ENCODE measurements at regions not wholly inside any gene's neighbourhood (a gene's known extent, or its start where the extent isn't known, plus 50 kb on each side); places are given as distances from the start of the nearest gene placed in this dataset.

DNA sequence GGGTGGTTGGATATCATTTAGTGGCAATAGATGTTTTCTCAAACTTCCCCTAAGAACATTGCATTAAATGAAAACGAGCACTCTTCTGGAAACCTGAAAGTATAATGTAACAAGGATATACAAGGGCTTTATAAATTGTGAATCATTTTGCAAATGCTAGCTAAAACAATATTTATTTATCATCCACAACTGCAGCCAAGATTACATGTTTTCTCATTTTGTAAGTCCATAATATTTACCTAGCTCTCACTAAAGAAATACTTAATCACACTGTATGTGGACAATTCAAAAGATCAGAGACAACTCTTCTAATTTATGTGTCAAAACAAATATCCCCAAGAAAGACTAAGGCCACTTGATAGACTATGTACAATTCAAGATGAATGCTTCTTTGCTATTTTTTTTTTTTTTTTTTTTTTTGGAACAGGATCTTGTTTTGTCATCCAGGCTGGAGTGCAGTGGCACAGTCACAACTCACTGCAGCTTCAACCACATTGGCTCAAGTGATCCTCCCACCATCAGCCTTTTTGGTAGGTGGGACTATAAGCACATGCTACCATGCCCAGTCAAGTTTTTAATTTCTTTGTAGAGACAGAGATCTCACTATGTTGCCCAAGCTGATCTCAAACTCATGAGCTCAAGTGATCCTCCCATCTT is 427.7 kb upstream of the THBS1 start:
- H3K27ac ChIP-seq (ENCODE audit: low read depth, low read length): no peak overlapping the region
- ChIA-PET POLR2A (interaction anchor here (0.6 kb wide), 1 partner anchor 26 kb away, joined by 3 read pairs; no protein-coding TSS in a partner anchor), CTCF (interaction anchor here (0.6 kb wide), 1 partner anchor 1064 kb away, joined by 3 read pairs; no protein-coding TSS in a partner anchor)
- ATAC-seq (no peak), DNase-seq (no peak)
- peaks cover 6 to 44% (median 14%) of the 10 kb centered on the region in 5 donors for H3K27me3 Mint-ChIP-seq
- no peaks in the 10 kb centered on the region for H3K36me3 ChIP-seq (ENCODE audit: control insufficient read depth in 2 of 3, insufficient read depth in 3 of 3, low read length in 3 of 3)
- no peak overlapping the region for H3K4me3 ChIP-seq (ENCODE audit: low read length)
- H3K27ac Mint-ChIP-seq: no peak overlapping the region
- peaks cover 0 to 2% (median 0%) of the 10 kb centered on the region in 11 donors for H3K9me3 Mint-ChIP-seq
- intact Hi-C loops (cut with micrococcal nuclease): no loop called here
- H3K9me3 ChIP-seq (ENCODE audit: control insufficient read depth in 2 of 3, low read length in 3 of 3): no peaks in the 10 kb centered on the region
- no peaks in the 10 kb centered on the region for H3K4me1 Mint-ChIP-seq
- no peaks in the 10 kb centered on the region for H3K27me3 ChIP-seq (ENCODE audit: control insufficient read depth in 2 of 2, insufficient read depth in 2 of 2, low read length in 2 of 2)
- H3K4me3 Mint-ChIP-seq: no peak overlapping the region
- H3K36me3 Mint-ChIP-seq: no peaks in the 10 kb centered on the region
- H3K4me1 ChIP-seq (ENCODE audit: control insufficient read depth in 2 of 2, insufficient read depth in 2 of 2, low read length in 2 of 2): no peaks in the 10 kb centered on the region

DNA sequence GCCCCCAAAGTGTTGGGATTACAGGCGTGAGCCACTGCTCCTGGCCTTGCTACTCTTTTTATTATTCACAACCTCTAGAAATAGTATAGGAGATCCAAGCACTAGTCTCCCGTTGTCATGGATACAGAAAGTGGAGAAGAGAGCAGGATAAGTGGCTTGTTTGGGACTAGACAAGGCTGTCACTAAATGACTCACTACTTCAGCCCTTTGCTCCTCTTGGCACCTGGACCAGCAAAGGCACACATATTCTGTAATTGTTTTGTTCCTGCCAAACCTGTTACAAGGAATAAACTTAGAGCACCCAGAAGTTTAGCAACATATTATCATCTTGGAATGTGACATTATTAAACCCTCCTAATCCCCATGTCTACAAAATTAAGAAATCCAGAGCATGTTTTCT is 427.2 kb upstream of the THBS1 start:
- H3K4me3 Mint-ChIP-seq: no peak overlapping the region
- Histone ChIP-seq H3K4me1 (ENCODE audit: control insufficient read depth in 2 of 2, insufficient read depth in 2 of 2, low read length in 2 of 2) (no peaks in the 10 kb centered on the region), H3K36me3 (ENCODE audit: control insufficient read depth in 2 of 3, insufficient read depth in 3 of 3, low read length in 3 of 3) (no peaks in the 10 kb centered on the region), H3K27me3 (ENCODE audit: control insufficient read depth in 2 of 2, insufficient read depth in 2 of 2, low read length in 2 of 2) (no peaks in the 10 kb centered on the region), H3K9me3 (ENCODE audit: control insufficient read depth in 2 of 3, low read length in 3 of 3) (no peaks in the 10 kb centered on the region), H3K27ac (ENCODE audit: low read depth, low read length) (no peak overlapping the region), H3K4me3 (ENCODE audit: low read length) (no peak overlapping the region)
- ChIA-PET POLR2A (interaction anchor here (0.6 kb wide), 1 partner anchor 27 kb away, joined by 3 read pairs; no protein-coding TSS in a partner anchor), CTCF (no interaction called here)
- ATAC-seq: no peak
- H3K9me3 Mint-ChIP-seq: peaks cover 0 to 2% (median 0%) of the 10 kb centered on the region in 11 donors
- H3K36me3 Mint-ChIP-seq: no peaks in the 10 kb centered on the region
- peaks cover 6 to 49% (median 14%) of the 10 kb centered on the region in 5 donors for H3K27me3 Mint-ChIP-seq
- intact Hi-C loops (cut with micrococcal nuclease): no loop called here
- H3K4me1 Mint-ChIP-seq: no peaks in the 10 kb centered on the region
- H3K27ac Mint-ChIP-seq: no peak overlapping the region
- no peak for DNase-seq

DNA sequence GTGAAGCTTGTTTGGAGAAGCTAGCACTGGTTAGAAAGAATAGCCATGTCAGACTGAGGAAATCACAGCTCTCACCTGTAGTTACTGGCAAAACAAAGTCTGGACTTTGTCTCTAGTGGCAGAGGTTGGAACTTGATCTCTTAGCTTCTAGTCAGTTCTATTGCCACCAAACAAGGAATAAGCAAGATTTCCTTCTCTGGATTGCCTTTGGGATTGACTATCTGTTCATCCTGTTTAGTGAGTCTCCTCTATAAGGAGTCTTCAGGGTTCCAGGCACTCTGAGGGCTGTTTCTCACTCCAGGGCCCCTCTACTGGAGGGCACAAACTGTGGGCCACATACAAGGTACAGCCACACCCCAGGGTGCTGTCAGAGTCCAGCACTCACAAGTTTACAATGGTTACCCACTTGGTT is 426.6 kb upstream of the THBS1 start:
- H3K36me3 Mint-ChIP-seq: no peaks in the 10 kb centered on the region
- H3K27me3 Mint-ChIP-seq: peaks cover 6 to 45% (median 14%) of the 10 kb centered on the region in 5 donors

DNA sequence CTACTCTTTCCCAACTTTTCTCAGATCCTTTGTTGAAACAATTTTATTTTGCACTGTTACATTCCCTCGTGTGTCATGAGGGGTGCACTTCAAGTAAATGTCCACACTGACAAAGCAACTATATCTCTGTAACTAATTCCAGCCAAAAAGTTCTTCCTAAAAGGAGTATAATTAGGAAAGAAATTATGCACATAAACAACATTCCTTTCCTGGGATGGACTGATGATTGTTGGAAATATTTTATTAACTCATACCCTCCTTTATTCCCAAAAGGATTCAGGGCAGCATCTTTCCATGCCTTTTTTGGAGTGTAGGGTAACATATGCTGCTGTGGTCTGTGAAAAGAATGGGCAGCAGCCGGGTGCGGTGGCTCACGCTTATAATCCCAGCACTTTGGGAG is 426.1 kb upstream of the THBS1 start:
- Mint-ChIP-seq H3K4me3 (no peak overlapping the region), H3K27ac (no peak overlapping the region), H3K4me1 (no peaks in the 10 kb centered on the region), H3K36me3 (no peaks in the 10 kb centered on the region), H3K27me3 (peaks cover 6 to 45% (median 15%) of the 10 kb centered on the region in 5 donors), H3K9me3 (peaks cover 0 to 2% (median 0%) of the 10 kb centered on the region in 11 donors)
- DNase-seq (no peak), ATAC-seq (no peak)
- CTCF ChIA-PET: no interaction called here
- no peak overlapping the region for H3K27ac ChIP-seq (ENCODE audit: low read depth, low read length)
- POLR2A ChIA-PET: no interaction called here
- H3K4me3 ChIP-seq (ENCODE audit: low read length): no peak overlapping the region
- intact Hi-C loops (cut with micrococcal nuclease): no loop called here
- no peaks in the 10 kb centered on the region for H3K36me3 ChIP-seq (ENCODE audit: control insufficient read depth in 2 of 3, insufficient read depth in 3 of 3, low read length in 3 of 3)
- no peaks in the 10 kb centered on the region for H3K4me1 ChIP-seq (ENCODE audit: control insufficient read depth in 2 of 2, insufficient read depth in 2 of 2, low read length in 2 of 2)
- H3K27me3 ChIP-seq (ENCODE audit: control insufficient read depth in 2 of 2, insufficient read depth in 2 of 2, low read length in 2 of 2): no peaks in the 10 kb centered on the region
- no peaks in the 10 kb centered on the region for H3K9me3 ChIP-seq (ENCODE audit: control insufficient read depth in 2 of 3, low read length in 3 of 3)

More for the DNA sequence above, 426.6 kb upstream of the THBS1 start:
- H3K4me1 Mint-ChIP-seq: no peaks in the 10 kb centered on the region
- Histone ChIP-seq H3K9me3 (ENCODE audit: control insufficient read depth in 2 of 3, low read length in 3 of 3) (no peaks in the 10 kb centered on the region), H3K4me3 (ENCODE audit: low read length) (no peak overlapping the region), H3K27me3 (ENCODE audit: control insufficient read depth in 2 of 2, insufficient read depth in 2 of 2, low read length in 2 of 2) (no peaks in the 10 kb centered on the region), H3K27ac (ENCODE audit: low read depth, low read length) (no peak overlapping the region), H3K4me1 (ENCODE audit: control insufficient read depth in 2 of 2, insufficient read depth in 2 of 2, low read length in 2 of 2) (no peaks in the 10 kb centered on the region), H3K36me3 (ENCODE audit: control insufficient read depth in 2 of 3, insufficient read depth in 3 of 3, low read length in 3 of 3) (no peaks in the 10 kb centered on the region)
- POLR2A ChIA-PET: no interaction called here
- no peak overlapping the region for H3K4me3 Mint-ChIP-seq
- ATAC-seq (no peak), DNase-seq (no peak)
- CTCF ChIA-PET: no interaction called here
- intact Hi-C loops (cut with micrococcal nuclease): no loop called here
- peaks cover 0 to 2% (median 0%) of the 10 kb centered on the region in 11 donors for H3K9me3 Mint-ChIP-seq
- H3K27ac Mint-ChIP-seq: no peak overlapping the region

DNA sequence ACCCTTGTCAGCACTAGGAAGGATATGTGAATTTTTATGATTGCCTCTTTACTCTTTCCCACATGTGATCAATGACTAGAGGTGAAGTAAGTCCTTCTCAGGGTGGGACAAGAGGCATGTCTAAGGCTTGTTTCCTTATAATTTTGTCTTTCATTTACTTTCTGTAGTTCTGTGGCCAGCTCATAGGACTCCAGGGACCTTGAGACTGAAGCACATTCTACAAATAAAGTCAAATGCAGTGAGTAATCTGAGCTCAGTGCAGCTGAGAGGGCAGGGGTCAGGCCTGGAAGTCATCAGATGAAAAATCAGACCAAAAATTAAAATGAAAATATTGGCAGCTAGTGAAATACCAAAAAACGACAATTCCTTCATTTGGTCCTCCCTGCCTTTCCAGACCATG is 424.7 kb upstream of the THBS1 start:
- Histone ChIP-seq H3K4me1 (ENCODE audit: control insufficient read depth in 2 of 2, insufficient read depth in 2 of 2, low read length in 2 of 2) (no peaks in the 10 kb centered on the region), H3K36me3 (ENCODE audit: control insufficient read depth in 2 of 3, insufficient read depth in 3 of 3, low read length in 3 of 3) (no peaks in the 10 kb centered on the region), H3K27ac (ENCODE audit: low read depth, low read length) (no peak overlapping the region), H3K9me3 (ENCODE audit: control insufficient read depth in 2 of 3, low read length in 3 of 3) (no peaks in the 10 kb centered on the region), H3K4me3 (ENCODE audit: low read length) (no peak overlapping the region), H3K27me3 (ENCODE audit: control insufficient read depth in 2 of 2, insufficient read depth in 2 of 2, low read length in 2 of 2) (no peaks in the 10 kb centered on the region)
- ATAC-seq: no peak
- H3K36me3 Mint-ChIP-seq: no peaks in the 10 kb centered on the region
- H3K4me1 Mint-ChIP-seq: peaks cover 0 to 1% (median 0%) of the 10 kb centered on the region in 7 donors
- H3K4me3 Mint-ChIP-seq: no peak overlapping the region
- ChIA-PET POLR2A (no interaction called here), CTCF (no interaction called here)
- intact Hi-C loops (cut with micrococcal nuclease): no loop called here
- no peak overlapping the region for H3K27ac Mint-ChIP-seq
- no peak for DNase-seq
- peaks cover 0 to 2% (median 0%) of the 10 kb centered on the region in 11 donors for H3K9me3 Mint-ChIP-seq
- H3K27me3 Mint-ChIP-seq: peaks cover 6 to 42% (median 18%) of the 10 kb centered on the region in 5 donors

DNA sequence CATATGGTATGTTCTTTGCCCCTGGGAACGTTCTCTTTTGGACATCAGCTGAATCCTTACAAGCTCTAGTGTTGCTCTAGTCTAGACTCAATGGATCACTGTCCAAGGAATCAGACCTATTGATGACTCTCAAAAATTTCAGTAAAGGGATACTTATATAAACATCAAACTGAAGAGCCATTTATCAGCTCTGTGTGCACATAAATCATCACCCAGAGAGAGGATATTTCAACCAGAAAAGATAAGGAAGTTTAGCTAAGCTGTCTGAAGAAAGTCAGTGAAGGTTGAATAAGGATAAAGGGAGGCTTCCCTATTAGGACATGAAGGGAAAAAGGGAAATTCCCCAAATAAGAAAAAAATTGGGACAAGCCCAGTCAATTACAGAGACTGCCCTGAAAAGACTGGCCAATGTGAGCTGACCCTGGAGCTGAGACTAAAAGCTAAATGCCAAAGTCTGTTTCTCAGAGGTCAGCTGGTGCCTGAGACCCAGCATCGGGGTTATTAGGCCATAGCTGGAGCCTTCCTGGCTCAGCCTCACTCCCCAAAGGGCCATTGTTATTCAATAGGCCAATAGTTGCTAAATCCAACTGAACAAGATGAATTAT is 424.1 kb upstream of the THBS1 start:
- peaks cover 0 to 4% (median 0%) of the 10 kb centered on the region in 11 donors for H3K9me3 Mint-ChIP-seq
- intact Hi-C loops (cut with micrococcal nuclease): no loop called here
- peaks cover 6 to 38% (median 18%) of the 10 kb centered on the region in 5 donors for H3K27me3 Mint-ChIP-seq
- H3K4me1 Mint-ChIP-seq: peaks cover 0 to 1% (median 0%) of the 10 kb centered on the region in 7 donors
- H3K4me3 ChIP-seq (ENCODE audit: low read length): no peak overlapping the region
- H3K36me3 Mint-ChIP-seq: no peaks in the 10 kb centered on the region
- H3K4me3 Mint-ChIP-seq: no peak overlapping the region
- H3K36me3 ChIP-seq (ENCODE audit: control insufficient read depth in 2 of 3, insufficient read depth in 3 of 3, low read length in 3 of 3): no peaks in the 10 kb centered on the region
- H3K4me1 ChIP-seq (ENCODE audit: control insufficient read depth in 2 of 2, insufficient read depth in 2 of 2, low read length in 2 of 2): no peaks in the 10 kb centered on the region
- H3K9me3 ChIP-seq (ENCODE audit: control insufficient read depth in 2 of 3, low read length in 3 of 3): no peaks in the 10 kb centered on the region
- no peak overlapping the region for H3K27ac Mint-ChIP-seq
- no peak for DNase-seq
- no peaks in the 10 kb centered on the region for H3K27me3 ChIP-seq (ENCODE audit: control insufficient read depth in 2 of 2, insufficient read depth in 2 of 2, low read length in 2 of 2)
- CTCF ChIA-PET: no interaction called here
- no peak for ATAC-seq
- H3K27ac ChIP-seq (ENCODE audit: low read depth, low read length): no peak overlapping the region
- POLR2A ChIA-PET: no interaction called here

DNA sequence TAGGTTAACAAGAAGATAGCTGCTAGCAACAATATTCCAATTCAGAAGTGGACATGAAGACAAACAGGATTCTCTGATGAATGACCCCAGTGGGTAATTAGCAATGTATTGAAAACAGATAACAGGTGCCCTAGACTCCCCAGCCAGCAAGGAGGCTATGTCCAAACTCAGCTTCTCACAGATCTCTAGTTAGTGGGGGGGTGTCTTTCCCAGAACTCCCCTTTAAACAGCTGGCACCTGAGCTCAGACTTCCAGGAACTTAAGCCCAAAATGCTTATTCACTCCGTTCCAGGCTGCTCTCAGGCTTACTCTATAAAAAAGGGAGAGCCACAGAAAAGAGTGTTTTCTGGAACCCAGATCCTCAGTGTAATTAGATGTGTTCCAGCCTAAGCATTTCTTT is 423.0 kb upstream of the THBS1 start:
- Histone ChIP-seq H3K27me3 (ENCODE audit: control insufficient read depth in 2 of 2, insufficient read depth in 2 of 2, low read length in 2 of 2) (no peaks in the 10 kb centered on the region), H3K4me3 (ENCODE audit: low read length) (no peak overlapping the region), H3K4me1 (ENCODE audit: control insufficient read depth in 2 of 2, insufficient read depth in 2 of 2, low read length in 2 of 2) (no peaks in the 10 kb centered on the region), H3K9me3 (ENCODE audit: control insufficient read depth in 2 of 3, low read length in 3 of 3) (no peaks in the 10 kb centered on the region), H3K27ac (ENCODE audit: low read depth, low read length) (no peak overlapping the region), H3K36me3 (ENCODE audit: control insufficient read depth in 2 of 3, insufficient read depth in 3 of 3, low read length in 3 of 3) (no peaks in the 10 kb centered on the region)
- no peak for DNase-seq
- no peak for ATAC-seq
- Mint-ChIP-seq H3K4me1 (peaks cover 0 to 1% (median 0%) of the 10 kb centered on the region in 7 donors), H3K36me3 (no peaks in the 10 kb centered on the region), H3K4me3 (no peak overlapping the region), H3K27me3 (peaks cover 10 to 31% (median 16%) of the 10 kb centered on the region in 5 donors), H3K27ac (no peak overlapping the region), H3K9me3 (peaks cover 0 to 7% (median 0%) of the 10 kb centered on the region in 11 donors)
- CTCF ChIA-PET: no interaction called here
- POLR2A ChIA-PET: no interaction called here
- intact Hi-C loops (cut with micrococcal nuclease): no loop called here
